IMR-90 (cell line): ENCODE measurements at regions not wholly inside any gene's neighbourhood (a gene's known extent, or its start where the extent isn't known, plus 50 kb on each side); places are given as distances from the start of the nearest gene placed in this dataset.

ENCODE experiments used
- CTCF ChIP-seq: conservative IDR thresholded peaks from 2 replicates; pipeline ENCODE4 v1.5.1; 2012; ENCODE audit warnings: mild to moderate bottlenecking, low read depth, low read length, improper control_type of control experiment
- MXI1 ChIP-seq: IDR thresholded peaks from 2 replicates; pipeline ENCODE4 v1.6.1; 2012; ENCODE audit warnings: low read depth, mild to moderate bottlenecking, low read length, moderate library complexity, borderline replicate concordance
- POLR2A ChIP-seq: IDR thresholded peaks from 2 replicates; pipeline ENCODE4 v1.6.1; 2012; ENCODE audit warnings: mild to moderate bottlenecking, low read depth, low read length
- RAD21 ChIP-seq: IDR thresholded peaks from 2 replicates; pipeline ENCODE4 v1.6.1; 2012; ENCODE audit warnings: low read length, improper control_type of control experiment

GRCh38 chr6:15841937-15842726, 179.3 kb upstream of the DTNBP1 start:
- TF ChIP-seq RAD21 (no peak), POLR2A (no peak), MXI1 (no peak), CTCF (no peak)
